ENCODE measurements at regions not wholly inside any gene's neighbourhood (a gene's known extent, or its start where the extent isn't known, plus 50 kb on each side); places are given as distances from the start of the nearest gene placed in this dataset.

GRCh38 chr14:40576880-40577478 lies 1029.7 kb upstream of the LRFN5 start:
- Histone ChIP-seq H3K4me3 (no peak overlapping the region), H3K9me3 (no peaks in the 10 kb centered on the region), H3K4me1 (no peaks in the 10 kb centered on the region), H3K27ac (no peak overlapping the region), H3K36me3 (no peaks in the 10 kb centered on the region), H3K27me3 (no peaks in the 10 kb centered on the region)
- intact Hi-C loops (cut with DNase I) = no loop called here
- no peak for DNase-seq
- 43 to 45% methylated on average over 4 of the region's 4 CpGs for WGBS, 2 donors
- no peak for TF ChIP-seq CTCF (IDR thresholded peaks at IDR 0.05)
- TF ChIP-seq POLR2A (IDR thresholded peaks at IDR 0.05) = no peak

GRCh38 chr14:40574780-40575179 lies 1031.9 kb upstream of the LRFN5 start:
- no peak overlapping the region for H3K27ac ChIP-seq
- 15 to 24% methylated on average over 3 of the region's 3 CpGs for WGBS, 2 donors
- H3K4me3 ChIP-seq = no peak overlapping the region
- TF ChIP-seq CTCF (IDR thresholded peaks at IDR 0.05) (no peak), POLR2A (IDR thresholded peaks at IDR 0.05) (no peak)
- H3K27me3 ChIP-seq = no peaks in the 10 kb centered on the region
- H3K36me3 ChIP-seq = no peaks in the 10 kb centered on the region
- no peaks in the 10 kb centered on the region for H3K4me1 ChIP-seq
- intact Hi-C loops (cut with DNase I) = no loop called here
- DNase-seq = no peak
- H3K9me3 ChIP-seq = no peaks in the 10 kb centered on the region

GRCh38 chr14:40525314-40525713 lies 1081.4 kb upstream of the LRFN5 start:
- no peaks in the 10 kb centered on the region for H3K27me3 ChIP-seq
- H3K4me3 ChIP-seq = no peak overlapping the region
- no peak for TF ChIP-seq POLR2A (IDR thresholded peaks at IDR 0.05)
- no peak for TF ChIP-seq CTCF (IDR thresholded peaks at IDR 0.05)
- no peak overlapping the region for H3K27ac ChIP-seq
- no peaks in the 10 kb centered on the region for H3K9me3 ChIP-seq
- intact Hi-C loops (cut with DNase I) = no loop called here
- no peaks in the 10 kb centered on the region for H3K36me3 ChIP-seq
- 23 to 35% methylated on average over 1 of the region's 1 CpG for WGBS, 2 donors
- H3K4me1 ChIP-seq = no peaks in the 10 kb centered on the region
- no peak for DNase-seq

- DNase-seq = no peak
- Histone ChIP-seq H3K9me3 (peaks cover 0 to 3% (median 0%) of the 10 kb centered on the region in 3 donors), H3K36me3 (no peaks in the 10 kb centered on the region), H3K4me3 (no peak overlapping the region), H3K27me3 (no peaks in the 10 kb centered on the region), H3K4me1 (no peaks in the 10 kb centered on the region), H3K27ac (no peak overlapping the region)
- intact Hi-C loops (cut with DNase I) = no loop called here
- TF ChIP-seq CTCF (IDR thresholded peaks at IDR 0.05) = no peak
- no peak for TF ChIP-seq POLR2A (IDR thresholded peaks at IDR 0.05)
Measured at GRCh38 chr14:40523123-40523522, 1083.6 kb upstream of the LRFN5 start.

- 57 to 67% methylated on average over 3 of the region's 3 CpGs for WGBS, 2 donors
- H3K27ac ChIP-seq = no peak overlapping the region
- no peaks in the 10 kb centered on the region for H3K9me3 ChIP-seq
- H3K4me1 ChIP-seq = no peaks in the 10 kb centered on the region
- no peaks in the 10 kb centered on the region for H3K36me3 ChIP-seq
- TF ChIP-seq POLR2A (IDR thresholded peaks at IDR 0.05) = no peak
- TF ChIP-seq CTCF (IDR thresholded peaks at IDR 0.05) = no peak
- no peak overlapping the region for H3K4me3 ChIP-seq
- no peak for DNase-seq
- intact Hi-C loops (cut with DNase I) = no loop called here
- no peaks in the 10 kb centered on the region for H3K27me3 ChIP-seq
Measured at GRCh38 chr14:40494483-40494882, 1062.2 kb upstream of the FBXO33 start.
